NT2/D1 (cell line): ENCODE measurements at regions not wholly inside any gene's neighbourhood (a gene's known extent, or its start where the extent isn't known, plus 50 kb on each side); places are given as distances from the start of the nearest gene placed in this dataset.

Experiments used
- SUZ12 ChIP-seq: IDR thresholded peaks from 2 replicates; pipeline ENCODE4 v1.6.1; 2011; ENCODE audit not compliant: insufficient read length, insufficient read depth; ENCODE audit errors: extremely low read depth
- YY1 ChIP-seq: IDR thresholded peaks from 2 replicates; pipeline ENCODE4 v1.6.1; 2011; ENCODE audit not compliant: insufficient read length, insufficient read depth
- ZNF274 ChIP-seq: IDR thresholded peaks from 2 replicates; pipeline ENCODE4 v1.6.1; 2011; ENCODE audit warnings: mild to moderate bottlenecking, low read depth, low read length

- TF ChIP-seq YY1 (no peak), SUZ12 (no peak), ZNF274 (no peak)
Measured at GRCh38 chr4:152195888-152196287, 340.0 kb downstream of the FBXW7 start.
